HCT116 (cell line): ENCODE measurements at regions not wholly inside any gene's neighbourhood (a gene's known extent, or its start where the extent isn't known, plus 50 kb on each side); places are given as distances from the start of the nearest gene placed in this dataset.

Experiments used
- ATAC-seq: fragments of 200-7000 bp; cut with Tn5 transposase; 2 replicates; pipeline ENCODE4 v1.9.1; 2020; ENCODE audit warnings: mild to moderate bottlenecking, moderate library complexity
- BruUV-seq: library from RNA; stranded (reverse); fragments of 400-500 nt; replicated peaks from 2 replicates; lab custom pipeline; 2021; lab: Mats Ljungman, UMichigan
- CTCF ChIA-PET: fragments of 300-600 bp; sonication (Branson Sonifier 250); formaldehyde crosslinking; loops from one replicate; lab custom pipeline; 2021; ENCODE audit warnings: antibody characterized with exemption; lab: Charles Lee
- POLR2A ChIA-PET: fragments of 300-600, 350-600 bp; sonication (Branson Sonifier 250); formaldehyde crosslinking; loops from one replicate; lab custom pipeline; 2021; ENCODE audit warnings: antibody characterized with exemption; lab: Charles Lee
- RAD21 ChIA-PET, 2 experiments: fragments of 300-600 bp; sonication (Branson Sonifier 250); formaldehyde crosslinking; loops; one replicate each; lab custom pipeline; 2023; ENCODE audit warnings: low total read pairs in 2 of 2; ENCODE audit not compliant: uncharacterized antibody in 2 of 2, unreplicated experiment in 2 of 2, low non-redundant PET in 1 of 2; lab: Charles Lee
- DNase-seq: peaks from one replicate; pipeline ENCODE4 v3.0.0-alpha.2; 2010; ENCODE audit warnings: low read depth, low spot score
- H2AFZ ChIP-seq: fragments of 200-600 bp; shearing (Covaris generic), sonication (generic); 2 replicates; pipeline ENCODE4 v1.6.1; 2017; ENCODE audit warnings: low read depth, mixed run types, mixed read lengths, antibody characterized with exemption, low read length; ENCODE audit not compliant: poor library complexity, severe bottlenecking
- H3K27ac ChIP-seq: 2 replicates; pipeline ENCODE4 v1.5.1; 2012; ENCODE audit warnings: low read depth, low read length
- H3K27me3 ChIP-seq: fragments of 200-600 bp; sonication (generic); 2 replicates; pipeline ENCODE4 v1.6.1; 2016; ENCODE audit warnings: mixed run types, low read length, mixed read lengths; ENCODE audit not compliant: insufficient read depth
- H3K36me3 ChIP-seq, 2 experiments: fragments of 200-500 bp in 1 of 2; fragments of 200-600 bp in 1 of 2; sonication (Bioruptor generic) in 1 of 2; sonication (generic) in 1 of 2; 2 replicates each; pipeline versions ENCODE4 v1.5.1 to v1.6.1; 2014 to 2016; ENCODE audit warnings: low read length in 2 of 2, inconsistent platforms in 1 of 2, mixed read lengths in 1 of 2, mixed run types in 1 of 2; ENCODE audit not compliant: insufficient read depth in 2 of 2, control insufficient read depth in 1 of 2
- H3K4me1 ChIP-seq, 2 experiments: fragments of 200-600 bp in 1 of 2; sonication (generic) in 1 of 2; 2 replicates each; pipeline versions ENCODE4 v1.5.1 to v1.6.1; 2012 to 2017; ENCODE audit warnings: low read length in 2 of 2, inconsistent platforms in 1 of 2, mild to moderate bottlenecking in 1 of 2, mixed read lengths in 1 of 2, mixed run types in 1 of 2, moderate library complexity in 1 of 2; ENCODE audit not compliant: insufficient read depth in 2 of 2, control insufficient read depth in 1 of 2
- H3K4me2 ChIP-seq: fragments of 200-600 bp; sonication (generic); 2 replicates; pipeline ENCODE4 v1.6.1; 2017; ENCODE audit warnings: mixed run types, low read length, mixed read lengths
- H3K4me3 ChIP-seq, 2 experiments: fragments of 200-600 bp in 1 of 2; sonication (generic) in 1 of 2; replicated peaks in 1 of 2; 2 replicates each; pipeline ENCODE4 v1.5.1; 2011 to 2016; ENCODE audit warnings: low read length in 2 of 2, control low read depth in 1 of 2, low read depth in 1 of 2, mild to moderate bottlenecking in 1 of 2, mixed read lengths in 1 of 2, mixed run types in 1 of 2
- H3K79me2 ChIP-seq: fragments of 200-600 bp; sonication (generic); 2 replicates; pipeline ENCODE4 v1.6.1; 2017; ENCODE audit warnings: mild to moderate bottlenecking, mixed run types, low read length, moderate library complexity, mixed read lengths; ENCODE audit not compliant: insufficient read depth
- H3K9ac ChIP-seq: fragments of 200-600 bp; sonication (generic); 2 replicates; pipeline ENCODE4 v1.6.1; 2016; ENCODE audit warnings: low read length, mixed read lengths
- H3K9me2 ChIP-seq: fragments of 200-600 bp; sonication (generic), shearing (Covaris generic); 2 replicates; pipeline ENCODE4 v1.6.1; 2017; ENCODE audit warnings: mixed run types, mild to moderate bottlenecking, moderate library complexity; ENCODE audit not compliant: insufficient read depth
- H3K9me3 ChIP-seq, 2 experiments: fragments of 200-500 bp in 1 of 2; fragments of 200-600 bp in 1 of 2; sonication (Bioruptor generic) in 1 of 2; sonication (generic) in 1 of 2; 2 replicates each; pipeline ENCODE4 v1.6.1; 2014 to 2017; ENCODE audit warnings: low read length in 2 of 2, mixed read lengths in 2 of 2, inconsistent platforms in 1 of 2, low read depth in 1 of 2, mild to moderate bottlenecking in 1 of 2, mixed run types in 1 of 2, moderate library complexity in 1 of 2; ENCODE audit not compliant: control insufficient read depth in 1 of 2, insufficient read depth in 1 of 2
- H4K20me1 ChIP-seq: fragments of 200-600 bp; sonication (generic), shearing (Covaris generic); 2 replicates; pipeline ENCODE4 v1.6.1; 2017; ENCODE audit warnings: mixed run types, mild to moderate bottlenecking, moderate library complexity; ENCODE audit not compliant: insufficient read depth
- CBX3 ChIP-seq: IDR thresholded peaks from 2 replicates; pipeline ENCODE4 v1.6.1; 2012; ENCODE audit warnings: low read depth
- CTCF ChIP-seq, 3 experiments: fragments of 200-600 bp in 1 of 3; sonication (generic) in 1 of 3; IDR thresholded peaks in 2 of 3; conservative IDR thresholded peaks in 1 of 3; 2 replicates each; pipeline ENCODE4 v1.5.1; 2012 to 2017; ENCODE audit warnings: low read depth in 2 of 3, low read length in 2 of 3, antibody characterized with exemption in 1 of 3, borderline replicate concordance in 1 of 3, control low read depth in 1 of 3, mild to moderate bottlenecking in 1 of 3, mixed read lengths in 1 of 3, mixed run types in 1 of 3, moderate library complexity in 1 of 3; ENCODE audit not compliant: insufficient read depth in 1 of 3
- EGR1 ChIP-seq: IDR thresholded peaks from 2 replicates; pipeline ENCODE4 v1.6.1; 2012; ENCODE audit warnings: low read depth
- EZH2 ChIP-seq: fragments of 200-600 bp; sonication (generic); IDR thresholded peaks from 2 replicates; pipeline ENCODE4 v1.6.1; 2017; ENCODE audit warnings: antibody characterized with exemption, mixed run types
- EZH2phosphoT487 ChIP-seq: fragments of 200-600 bp; IDR thresholded peaks from 2 replicates; pipeline ENCODE4 v1.6.1; 2018; ENCODE audit warnings: antibody characterized with exemption, borderline replicate concordance
- JUND ChIP-seq: IDR thresholded peaks from 2 replicates; pipeline ENCODE4 v1.6.1; 2012
- MAX ChIP-seq: IDR thresholded peaks from 2 replicates; pipeline ENCODE4 v1.6.1; 2012
- POLR2A ChIP-seq: IDR thresholded peaks from 2 replicates; pipeline ENCODE4 v1.7.0; 2011; ENCODE audit warnings: borderline replicate concordance; ENCODE audit not compliant: insufficient read depth, insufficient read length; ENCODE audit errors: extremely low read depth
- POLR2AphosphoS5 ChIP-seq: IDR thresholded peaks from 2 replicates; pipeline ENCODE4 v1.6.1; 2011; ENCODE audit warnings: mild to moderate bottlenecking, low read depth, low read length, moderate library complexity
- RAD21 ChIP-seq: IDR thresholded peaks from 2 replicates; pipeline ENCODE4 v1.6.1; 2012; ENCODE audit warnings: low read depth, mild to moderate bottlenecking
- REST ChIP-seq: IDR thresholded peaks from 2 replicates; pipeline ENCODE4 v1.6.1; 2012; ENCODE audit warnings: low read depth
- SIN3A ChIP-seq: IDR thresholded peaks from 2 replicates; pipeline ENCODE4 v1.6.1; 2012; ENCODE audit warnings: low read depth
- SP1 ChIP-seq: IDR thresholded peaks from 2 replicates; pipeline ENCODE4 v1.6.1; 2012; ENCODE audit warnings: low read depth
- SRF ChIP-seq: IDR thresholded peaks from 2 replicates; pipeline ENCODE4 v1.6.1; 2012; ENCODE audit warnings: low read depth
- TCF7L2 ChIP-seq: IDR thresholded peaks from 2 replicates; pipeline ENCODE4 v1.7.0; 2011; ENCODE audit warnings: borderline replicate concordance, inconsistent platforms; ENCODE audit not compliant: insufficient read depth, insufficient read length; ENCODE audit errors: extremely low read depth
- YY1 ChIP-seq: IDR thresholded peaks from 2 replicates; pipeline ENCODE4 v1.6.1; 2011; ENCODE audit warnings: low read length, low read depth, moderate library complexity, mild to moderate bottlenecking; ENCODE audit not compliant: insufficient replicate concordance; ENCODE audit errors: extremely low read depth
- ZFX ChIP-seq: fragments of 450-650 bp; IDR thresholded peaks from 2 replicates; pipeline ENCODE4 v1.6.1; 2017
- ZNF274 ChIP-seq: fragments of 200-500 bp; sonication (Bioruptor generic); IDR thresholded peaks from 2 replicates; pipeline ENCODE4 v1.6.1; 2014; ENCODE audit warnings: mild to moderate bottlenecking, low read depth, low read length, inconsistent platforms
- intact Hi-C: fragments of 100-400 bp; cut with micrococcal nuclease; formaldehyde crosslinking; loops from 2 replicates; pipeline ENCODE4 v1.10.0; 2022
- TF ChIP-seq, protein P1 (sequence below): IDR thresholded peaks from 2 replicates; pipeline ENCODE4 v1.6.1; 2011; ENCODE audit warnings: mild to moderate bottlenecking, low read length, moderate library complexity; ENCODE audit not compliant: insufficient replicate concordance; ENCODE audit errors: extremely low read depth

GRCh38 chr20:39632757-39633156 is 670.6 kb downstream of the DHX35 start:
- H3K27me3 ChIP-seq, result no peaks in the 10 kb centered on the region
- DNase-seq, result no peak
- H4K20me1 ChIP-seq, result no peaks in the 10 kb centered on the region
- H3K4me1 ChIP-seq, result no peaks in the 10 kb centered on the region
- H3K27ac ChIP-seq, result no peak overlapping the region
- POLR2A ChIA-PET, result no interaction called here
- no TSS peak for BruUV-seq
- no peak overlapping the region for H3K9ac ChIP-seq
- CTCF ChIA-PET, result no interaction called here
- no peaks in the 10 kb centered on the region for H3K36me3 ChIP-seq
- no peaks in the 10 kb centered on the region for H3K79me2 ChIP-seq
- RAD21 ChIA-PET, result no interaction called here
- peaks cover 0 to 7% of the 10 kb centered on the region in 2 experiments; a peak in 2 of 4 replicates for H3K9me3 ChIP-seq
- H3K4me3 ChIP-seq, result no peak overlapping the region
- no peak for TF ChIP-seq EGR1
- TF ChIP-seq EZH2phosphoT487, result no peak
- no peak for TF ChIP-seq JUND
- TF ChIP-seq POLR2A, result no peak
- TF ChIP-seq TCF7L2, result no peak
- no peak for TF ChIP-seq SRF
- no peak for TF ChIP-seq CTCF (IDR thresholded peaks at IDR 0.05 in 2 of 3, conservative IDR thresholded peaks at IDR 0.05 in 1 of 3; ENCODE audit: borderline replicate concordance in 1 of 3, insufficient read depth in 1 of 3, low read depth in 2 of 3, low read length in 2 of 3)
- TF ChIP-seq ZNF274, result no peak
- TF ChIP-seq POLR2AphosphoS5, result no peak
- TF ChIP-seq YY1, result no peak
- TF ChIP-seq EZH2, result no peak
- TF ChIP-seq MAX, result no peak
- no peak for TF ChIP-seq SP1
- no peak for TF ChIP-seq SIN3A
- no peak for TF ChIP-seq RAD21
- TF ChIP-seq CBX3, result no peak
- TF ChIP-seq, protein P1, sequence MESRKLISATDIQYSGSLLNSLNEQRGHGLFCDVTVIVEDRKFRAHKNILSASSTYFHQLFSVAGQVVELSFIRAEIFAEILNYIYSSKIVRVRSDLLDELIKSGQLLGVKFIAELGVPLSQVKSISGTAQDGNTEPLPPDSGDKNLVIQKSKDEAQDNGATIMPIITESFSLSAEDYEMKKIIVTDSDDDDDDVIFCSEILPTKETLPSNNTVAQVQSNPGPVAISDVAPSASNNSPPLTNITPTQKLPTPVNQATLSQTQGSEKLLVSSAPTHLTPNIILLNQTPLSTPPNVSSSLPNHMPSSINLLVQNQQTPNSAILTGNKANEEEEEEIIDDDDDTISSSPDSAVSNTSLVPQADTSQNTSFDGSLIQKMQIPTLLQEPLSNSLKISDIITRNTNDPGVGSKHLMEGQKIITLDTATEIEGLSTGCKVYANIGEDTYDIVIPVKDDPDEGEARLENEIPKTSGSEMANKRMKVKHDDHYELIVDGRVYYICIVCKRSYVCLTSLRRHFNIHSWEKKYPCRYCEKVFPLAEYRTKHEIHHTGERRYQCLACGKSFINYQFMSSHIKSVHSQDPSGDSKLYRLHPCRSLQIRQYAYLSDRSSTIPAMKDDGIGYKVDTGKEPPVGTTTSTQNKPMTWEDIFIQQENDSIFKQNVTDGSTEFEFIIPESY, result no peak
- no peak for TF ChIP-seq ZFX
- no peak for TF ChIP-seq REST
- TF ChIP-seq, all 23 proteins: peak for 0
- H3K4me2 ChIP-seq, result no peak overlapping the region
- no peak for ATAC-seq
- no peaks in the 10 kb centered on the region for H3K9me2 ChIP-seq
- intact Hi-C loops, result no loop called here
- no peak overlapping the region for H2AFZ ChIP-seq
